MM.1S (cell line): ENCODE measurements at regions not wholly inside any gene's neighbourhood (a gene's known extent, or its start where the extent isn't known, plus 50 kb on each side); places are given as distances from the start of the nearest gene placed in this dataset.

ENCODE experiments used
- DNase-seq: peaks from one replicate; pipeline ENCODE4 v3.0.0-alpha.2; 2015
- H2AFZ ChIP-seq: fragments of 300-600 bp; sonication (generic); 2 replicates; pipeline ENCODE4 v1.6.0; 2016; ENCODE audit warnings: antibody characterized with exemption, low read length
- H3F3A ChIP-seq: fragments of 300-600 bp; sonication (generic); 2 replicates; pipeline ENCODE4 v1.6.1; 2016; ENCODE audit warnings: mild to moderate bottlenecking, antibody characterized with exemption, low read length, moderate library complexity, mixed read lengths; ENCODE audit not compliant: insufficient read depth
- H3K27ac ChIP-seq: fragments of 300-600 bp; sonication (generic); 2 replicates; pipeline ENCODE4 v1.5.1; 2016; ENCODE audit warnings: mild to moderate bottlenecking, low read length
- H3K27me3 ChIP-seq: fragments of 300-600 bp; sonication (generic); replicated peaks from 2 replicates; pipeline ENCODE4 v1.6.0; 2016; ENCODE audit warnings: low read length; ENCODE audit not compliant: insufficient read depth
- H3K36me3 ChIP-seq: fragments of 300-600 bp; sonication (generic); replicated peaks from 2 replicates; pipeline ENCODE4 v1.6.1; 2016; ENCODE audit warnings: mild to moderate bottlenecking, low read length, mixed read lengths; ENCODE audit not compliant: insufficient read depth
- H3K4me1 ChIP-seq: fragments of 300-600 bp; sonication (generic); 2 replicates; pipeline ENCODE4 v1.6.1; 2016; ENCODE audit warnings: low read length, mixed read lengths
- H3K4me2 ChIP-seq: fragments of 300-600 bp; sonication (generic); 2 replicates; pipeline ENCODE4 v1.6.0; 2016; ENCODE audit warnings: low read depth, low read length
- H3K4me3 ChIP-seq: fragments of 300-600 bp; sonication (generic); 2 replicates; pipeline ENCODE4 v1.5.1; 2016; ENCODE audit warnings: low read length, mixed read lengths
- H3K79me2 ChIP-seq: fragments of 300-600 bp; sonication (generic); 2 replicates; pipeline ENCODE4 v1.6.1; 2016; ENCODE audit warnings: mixed run types, low read length, mixed read lengths
- H3K9ac ChIP-seq: fragments of 300-600 bp; sonication (generic); 2 replicates; pipeline ENCODE4 v1.6.1; 2016; ENCODE audit warnings: low read length, mixed read lengths
- H3K9me2 ChIP-seq: fragments of 300-600 bp; sonication (generic); replicated peaks from 2 replicates; pipeline ENCODE4 v1.6.1; 2016; ENCODE audit warnings: mild to moderate bottlenecking, low read length, mixed read lengths; ENCODE audit not compliant: insufficient read depth
- H3K9me3 ChIP-seq: fragments of 300-600 bp; sonication (generic); replicated peaks from 2 replicates; pipeline ENCODE4 v1.6.1; 2016; ENCODE audit warnings: mild to moderate bottlenecking, low read length, mixed read lengths; ENCODE audit not compliant: insufficient read depth
- H4K20me1 ChIP-seq: fragments of 300-600 bp; sonication (generic); 2 replicates; pipeline ENCODE4 v1.6.1; 2016; ENCODE audit warnings: mild to moderate bottlenecking, low read length, moderate library complexity, mixed read lengths; ENCODE audit not compliant: insufficient read depth
- CTCF ChIP-seq: fragments of 300-600 bp; sonication (generic); IDR thresholded peaks from 2 replicates; pipeline ENCODE4 v1.5.1; 2016; ENCODE audit warnings: antibody characterized with exemption, low read length, mixed read lengths
- EZH2 ChIP-seq: fragments of 300-600 bp; sonication (generic); optimal IDR thresholded peaks from 2 replicates; pipeline ENCODE3; 2017; ENCODE audit warnings: low read depth, mild to moderate bottlenecking, antibody characterized with exemption, low read length, mixed read lengths
- EZH2phosphoT487 ChIP-seq: fragments of 300-600 bp; sonication (generic); IDR thresholded peaks from 2 replicates; pipeline ENCODE4 v1.6.1; 2018; ENCODE audit warnings: antibody characterized with exemption, low read length

- Histone ChIP-seq H4K20me1 (no peaks in the 10 kb centered on the region), H3K4me3 (no peak overlapping the region), H3K9ac (no peak overlapping the region), H3K36me3 (no peaks in the 10 kb centered on the region), H3K4me1 (no peaks in the 10 kb centered on the region), H3K4me2 (no peak overlapping the region), H3K79me2 (no peaks in the 10 kb centered on the region), H3K9me2 (no peaks in the 10 kb centered on the region), H2AFZ (no peak overlapping the region), H3K9me3 (no peaks in the 10 kb centered on the region), H3K27ac (no peak overlapping the region), H3F3A (no peaks in the 10 kb centered on the region), H3K27me3 (no peaks in the 10 kb centered on the region)
- TF ChIP-seq EZH2phosphoT487 (no peak), EZH2 (no peak)
- DNase-seq: no peak
Measured at GRCh38 chrX:138931212-138931611, 219.7 kb upstream of the FGF13 start.

- H3K4me1 ChIP-seq: no peaks in the 10 kb centered on the region
- H4K20me1 ChIP-seq: no peaks in the 10 kb centered on the region
- H3K4me2 ChIP-seq: no peak overlapping the region
- H3K9me3 ChIP-seq: no peaks in the 10 kb centered on the region
- TF ChIP-seq EZH2 (no peak), CTCF (no peak), EZH2phosphoT487 (no peak)
- no peak overlapping the region for H3K4me3 ChIP-seq
- H3K79me2 ChIP-seq: no peaks in the 10 kb centered on the region
- H3K27ac ChIP-seq: no peak overlapping the region
- H3F3A ChIP-seq: no peaks in the 10 kb centered on the region
- H3K27me3 ChIP-seq: no peaks in the 10 kb centered on the region
- no peak for DNase-seq
- H3K9me2 ChIP-seq: no peaks in the 10 kb centered on the region
- no peak overlapping the region for H2AFZ ChIP-seq
- H3K36me3 ChIP-seq: no peaks in the 10 kb centered on the region
- no peak overlapping the region for H3K9ac ChIP-seq
Measured at GRCh38 chrX:138930583-138930945, 219.0 kb upstream of the FGF13 start.

GRCh38 chrX:138929926-138930582 lies 218.5 kb upstream of the FGF13 start:
- Histone ChIP-seq H3K9me2 (no peaks in the 10 kb centered on the region), H3K27me3 (no peaks in the 10 kb centered on the region), H4K20me1 (no peaks in the 10 kb centered on the region), H3K9me3 (no peaks in the 10 kb centered on the region), H3K4me3 (no peak overlapping the region), H3K9ac (no peak overlapping the region), H3F3A (no peaks in the 10 kb centered on the region), H3K4me2 (no peak overlapping the region), H3K36me3 (no peaks in the 10 kb centered on the region), H3K4me1 (no peaks in the 10 kb centered on the region), H3K79me2 (no peaks in the 10 kb centered on the region), H3K27ac (no peak overlapping the region), H2AFZ (no peak overlapping the region)
- no peak for DNase-seq
- TF ChIP-seq CTCF (no peak), EZH2 (no peak), EZH2phosphoT487 (no peak)

- Histone ChIP-seq H3K27me3 (no peaks in the 10 kb centered on the region), H3K9me3 (no peaks in the 10 kb centered on the region), H3F3A (no peaks in the 10 kb centered on the region), H3K4me1 (no peaks in the 10 kb centered on the region), H3K9me2 (no peaks in the 10 kb centered on the region), H4K20me1 (no peaks in the 10 kb centered on the region), H3K36me3 (no peaks in the 10 kb centered on the region), H3K4me3 (no peak overlapping the region), H3K9ac (no peak overlapping the region), H3K27ac (no peak overlapping the region), H3K79me2 (no peaks in the 10 kb centered on the region), H2AFZ (no peak overlapping the region), H3K4me2 (no peak overlapping the region)
- TF ChIP-seq EZH2phosphoT487: no peak
- no peak for TF ChIP-seq CTCF
- no peak for TF ChIP-seq EZH2
- DNase-seq: no peak
Measured at GRCh38 chrX:138928737-138929459, 217.4 kb upstream of the FGF13 start.
